Inferior parietal cortex (tissue), 1 donor: ENCODE measurements at regions not wholly inside any gene's neighbourhood (a gene's known extent, or its start where the extent isn't known, plus 50 kb on each side); places are given as distances from the start of the nearest gene placed in this dataset.
"Not testable (repeated sequence)": the region's sequence is repeated elsewhere in the genome, so short reads cannot be mapped to it uniquely, and the experiment has no call there.

Source experiments
- DNase-seq: peaks from one replicate; pipeline ENCODE4 v3.0.0-alpha.2; 2016; ENCODE audit errors: extremely low spot score

- DNase-seq, result not testable (repeated sequence)
Measured at GRCh38 chr1:214095896-214096295, 108.1 kb downstream of the PROX1 start.

GRCh38 chr1:214101246-214101645 is 113.5 kb downstream of the PROX1 start:
- DNase-seq, result no peak

DNA sequence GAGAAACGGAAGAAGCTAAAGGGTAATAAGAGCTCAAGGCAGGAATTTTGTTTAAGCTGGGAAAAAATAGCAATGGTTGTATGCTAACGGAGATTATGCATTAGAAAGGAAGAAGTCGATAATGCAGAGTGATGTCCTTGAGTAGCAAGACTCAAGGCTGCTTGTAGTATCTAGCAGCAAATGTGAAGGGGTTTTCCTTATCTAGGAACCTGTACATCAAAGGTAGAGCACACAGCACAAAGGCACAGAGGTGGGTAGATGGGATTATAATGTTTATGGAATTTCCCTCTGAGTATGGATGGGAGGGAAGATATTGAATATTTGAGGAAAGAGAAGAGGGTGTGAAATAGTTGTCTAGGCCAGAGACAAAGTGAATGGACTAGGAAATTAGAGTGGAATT is 114.1 kb downstream of the PROX1 start:
- no peak for DNase-seq

DNA sequence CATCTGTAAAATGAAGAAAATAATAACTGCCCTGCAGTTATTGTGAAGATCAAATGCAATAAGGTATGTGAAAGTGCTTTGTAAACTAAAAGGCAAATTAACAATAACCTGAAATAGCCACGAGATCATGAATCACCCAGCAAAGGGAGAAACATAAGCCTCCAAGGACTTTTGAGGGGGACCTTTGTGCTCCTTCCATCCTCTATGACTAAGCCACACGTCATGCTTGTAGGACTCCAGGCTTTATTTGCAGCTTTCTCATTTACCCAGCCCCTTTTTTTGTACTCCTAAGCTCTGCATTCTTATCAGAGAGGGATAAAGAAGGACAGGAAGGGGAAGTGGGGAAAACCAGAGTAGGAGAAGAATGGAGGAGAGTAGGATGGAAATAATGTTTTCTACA is 115.1 kb downstream of the PROX1 start:
- DNase-seq, result no peak

DNA sequence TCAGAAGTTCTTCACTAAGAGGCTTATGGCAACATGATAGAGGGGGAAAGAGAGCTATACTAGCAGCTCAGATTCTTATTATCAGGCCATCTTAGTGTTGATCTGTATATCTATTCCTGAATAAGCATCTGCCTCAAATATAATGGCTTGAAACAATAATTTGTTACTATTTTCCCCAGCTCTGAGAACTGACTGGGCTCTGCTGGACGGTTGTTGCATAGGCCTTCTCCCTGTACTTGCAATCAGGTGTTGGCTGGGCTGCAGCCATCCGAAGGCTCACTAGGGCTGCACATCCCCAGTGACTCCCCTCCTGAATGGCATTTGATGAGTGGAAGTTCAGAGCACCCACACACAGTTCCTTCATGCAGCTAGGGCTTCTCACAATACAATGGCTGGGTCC is 116.0 kb downstream of the PROX1 start:
- no peak for DNase-seq

DNA sequence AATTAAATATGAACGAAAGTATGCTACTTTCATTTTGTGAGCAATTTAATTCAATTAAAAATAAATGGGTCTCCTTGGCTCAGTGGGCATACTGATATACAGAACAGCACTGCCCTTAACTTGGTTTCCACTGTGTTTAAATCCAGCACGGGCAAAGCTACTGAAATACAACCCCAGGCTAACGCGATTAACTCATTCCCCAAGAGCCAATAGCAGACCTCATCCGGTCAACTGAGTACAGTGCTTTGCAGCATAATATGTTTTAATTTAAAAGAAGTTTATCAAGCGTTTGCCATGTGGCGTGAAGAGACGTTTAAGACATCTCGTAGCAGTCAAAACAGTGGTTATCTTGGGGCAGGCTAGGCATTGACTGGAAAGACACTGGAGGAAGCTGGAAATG is 118.6 kb downstream of the PROX1 start:
- DNase-seq, result no peak

- DNase-seq, result no peak
Measured at GRCh38 chr1:214107322-214108096, 119.7 kb downstream of the PROX1 start.

DNA sequence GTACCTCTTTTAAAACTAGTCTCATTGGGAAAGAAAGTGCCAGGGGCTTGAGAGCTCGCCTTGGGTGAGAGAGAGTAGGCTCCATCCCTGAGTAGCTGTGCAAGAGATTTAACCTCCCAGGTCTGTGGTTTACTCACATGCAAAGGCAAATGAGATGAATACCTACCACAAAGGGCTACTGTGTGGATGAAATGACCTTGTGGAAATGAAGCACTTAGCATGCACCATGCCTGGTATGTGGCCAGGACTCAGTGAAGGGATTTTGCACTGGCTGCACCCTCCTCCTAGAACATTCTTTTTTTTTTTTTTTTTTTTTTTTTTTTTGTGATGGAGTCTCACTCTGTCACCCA is 120.3 kb downstream of the PROX1 start:
- no peak for DNase-seq

GRCh38 chr1:214111796-214112195 is 124.0 kb downstream of the PROX1 start:
- DNase-seq, result no peak

GRCh38 chr1:214116258-214116657 is 128.5 kb downstream of the PROX1 start:
- DNase-seq, result no peak

GRCh38 chr1:214117780-214118179 is 130.0 kb downstream of the PROX1 start:
- DNase-seq, result no peak

DNA sequence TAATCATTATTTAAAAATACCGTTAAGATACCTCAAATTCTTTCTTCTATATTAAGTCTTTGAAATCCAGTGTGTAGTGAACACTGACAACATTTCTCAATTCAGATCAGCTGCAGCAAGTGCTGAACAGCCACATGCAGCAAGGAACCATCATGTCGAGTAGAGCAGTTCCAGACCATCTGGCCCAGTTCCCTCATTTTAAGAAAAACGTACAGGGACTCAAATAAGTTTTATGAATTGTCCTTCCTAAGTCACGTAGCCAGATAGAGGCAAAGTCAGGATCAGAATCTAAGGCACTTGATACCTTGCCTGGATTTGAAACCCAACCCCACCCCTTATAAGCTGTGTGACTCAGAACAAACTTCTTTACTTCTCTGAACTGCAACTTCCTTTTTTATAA is 132.4 kb downstream of the PROX1 start:
- no peak for DNase-seq

DNA sequence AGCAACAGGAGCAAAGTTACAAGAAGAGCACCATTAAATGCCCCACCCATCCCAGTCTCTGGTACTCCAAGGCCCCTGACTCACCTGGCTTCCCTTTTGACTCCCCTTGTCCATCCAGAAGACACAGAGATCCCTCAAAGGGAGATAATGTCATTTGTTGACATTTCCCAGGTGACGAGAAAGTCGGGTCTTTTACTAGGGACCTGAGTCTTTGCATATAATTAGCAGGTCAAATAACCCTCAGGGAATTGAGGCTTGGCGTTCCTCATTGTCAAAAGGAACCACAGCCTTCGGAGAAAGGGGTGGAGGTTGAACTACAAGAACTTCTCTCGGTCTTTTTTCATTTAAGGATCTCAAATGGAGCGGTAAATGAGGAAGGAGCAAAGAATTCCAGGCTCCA is 133.2 kb downstream of the PROX1 start:
- no peak for DNase-seq

DNA sequence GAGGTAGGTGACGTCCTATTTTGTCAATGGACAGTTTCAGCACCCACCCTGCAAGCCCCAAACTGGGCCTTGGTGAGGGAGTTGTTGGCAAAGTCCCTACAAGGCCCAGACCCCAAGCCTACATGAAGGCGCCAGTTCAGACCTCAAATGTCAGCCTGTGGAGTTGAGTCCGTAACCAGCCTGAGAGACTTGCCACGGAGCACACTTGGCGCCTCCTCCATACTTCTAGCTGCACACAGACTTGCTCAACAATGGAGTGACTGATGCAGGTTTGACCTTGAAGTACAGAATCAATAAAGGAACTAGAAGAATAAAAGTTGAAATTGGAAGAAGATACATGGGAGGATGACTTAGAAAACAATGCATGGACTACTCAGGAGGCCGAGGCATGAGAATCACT is 134.3 kb downstream of the PROX1 start:
- DNase-seq, result no peak

GRCh38 chr1:214123061-214123784 is 135.4 kb downstream of the PROX1 start:
- DNase-seq, result peak; percentile 86

- DNase-seq, result no peak
Measured at GRCh38 chr1:214124281-214124805, 136.6 kb downstream of the PROX1 start.

DNA sequence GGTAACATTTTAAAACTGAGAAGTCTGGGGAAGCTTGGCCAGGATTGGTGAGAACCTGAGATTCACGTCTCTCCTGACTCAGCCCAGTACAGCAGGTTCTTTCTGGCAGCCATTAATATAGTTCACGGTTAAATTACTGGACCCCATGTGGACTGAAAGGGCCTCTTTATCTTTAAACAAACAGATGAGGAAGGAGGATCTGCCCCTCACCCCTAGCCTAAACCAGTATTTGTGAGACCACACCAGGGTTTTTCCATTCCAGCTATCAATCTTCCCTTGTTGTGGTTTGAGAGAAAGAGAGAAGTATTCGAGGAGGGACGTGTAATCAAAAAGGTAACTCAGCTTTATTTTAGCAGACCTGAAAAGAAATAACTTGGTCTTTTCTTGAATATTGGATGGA is 137.1 kb downstream of the PROX1 start:
- no peak for DNase-seq

- no peak for DNase-seq
Measured at GRCh38 chr1:214125819-214126218, 138.0 kb downstream of the PROX1 start.

DNA sequence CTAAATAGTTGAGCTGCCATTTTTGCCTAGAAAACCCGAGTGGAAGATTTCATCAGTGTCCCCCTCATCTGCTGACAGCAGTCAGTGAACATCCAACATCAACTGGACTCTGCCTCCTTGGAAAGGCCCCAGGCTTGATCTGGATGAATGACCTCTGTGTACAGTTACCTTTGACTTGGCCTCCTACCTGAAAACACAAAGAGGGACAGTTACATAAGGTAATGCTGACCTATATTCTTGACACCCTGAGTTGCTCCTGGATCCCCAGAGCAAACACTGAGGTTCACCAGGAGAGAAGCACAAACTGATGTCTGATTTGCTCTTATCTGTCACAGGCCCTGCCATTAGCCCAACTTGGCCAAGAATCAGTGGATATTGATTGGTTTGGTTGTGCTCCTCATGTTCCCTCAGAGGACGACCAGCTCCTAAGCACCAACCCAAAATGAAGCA is 138.9 kb downstream of the PROX1 start:
- no peak for DNase-seq

DNA sequence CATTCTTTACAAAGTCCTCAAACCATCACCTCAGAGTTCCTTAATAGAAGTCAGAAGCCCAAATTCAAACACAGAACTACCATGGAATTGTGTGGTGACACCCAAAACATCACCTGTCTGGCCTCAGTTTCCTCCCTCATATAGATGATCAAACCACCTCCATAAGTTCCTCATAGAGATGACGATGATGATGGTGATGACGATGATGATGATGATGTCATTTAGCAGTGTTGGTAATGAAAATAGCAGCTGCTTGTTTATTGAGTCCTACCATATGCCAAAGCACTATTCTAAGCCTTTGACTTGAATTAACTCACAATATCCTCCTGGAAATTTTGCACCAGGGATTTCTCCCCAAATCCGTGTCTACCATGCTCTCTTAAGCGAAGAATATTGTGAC is 139.9 kb downstream of the PROX1 start:
- DNase-seq, result no peak

DNA sequence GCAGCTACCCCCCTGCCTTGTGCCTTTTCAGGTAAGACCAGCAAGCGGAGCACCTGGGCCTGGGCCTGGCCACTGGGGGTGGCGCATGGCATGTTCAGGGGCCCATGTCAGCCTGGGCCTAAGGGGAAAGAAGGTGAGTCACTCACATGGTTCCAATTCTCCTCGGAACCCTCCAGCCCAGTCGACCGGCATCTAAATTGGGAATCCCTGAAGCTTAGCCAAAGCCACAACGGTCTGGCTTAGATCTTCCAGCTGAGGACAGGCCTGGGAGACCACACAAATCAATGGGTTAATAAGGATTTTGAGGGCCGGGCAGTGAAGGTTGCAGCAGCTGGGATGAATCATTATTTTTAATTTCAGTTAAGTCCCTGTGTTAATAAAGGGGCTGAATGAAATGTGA is 145.1 kb upstream of the SMYD2 start:
- DNase-seq, result no peak

GRCh38 chr1:214136324-214136919 is 144.5 kb upstream of the SMYD2 start:
- DNase-seq, result no peak

DNA sequence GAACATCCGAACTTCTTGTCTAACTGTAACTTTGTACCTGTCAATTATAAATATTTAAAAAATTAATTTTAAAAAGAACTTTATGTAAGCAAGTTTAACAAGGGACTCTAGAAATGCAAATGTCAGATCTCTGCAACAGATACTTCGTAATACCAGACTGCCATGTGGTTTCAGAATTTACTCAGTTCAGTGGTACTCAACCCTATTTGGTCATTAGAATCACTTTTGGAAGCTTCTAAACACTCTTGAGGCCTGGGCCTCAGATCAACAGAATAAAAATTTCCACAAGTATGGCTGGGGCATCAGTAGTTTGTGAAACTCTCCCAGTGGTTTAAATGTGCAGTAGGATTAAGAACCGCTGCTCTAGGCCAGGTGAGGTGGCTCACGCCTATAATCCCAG is 139.5 kb upstream of the SMYD2 start:
- no peak for DNase-seq
